SK-N-SH (cell line): ENCODE measurements at regions not wholly inside any gene's neighbourhood (a gene's known extent, or its start where the extent isn't known, plus 50 kb on each side); places are given as distances from the start of the nearest gene placed in this dataset.

Experiments
- CTCF ChIA-PET: fragments of 300-600, 350-600 bp; formaldehyde crosslinking; extraction: SDS; loops from one replicate; lab custom pipeline; 2021; lab: Yijun Ruan, JAX
- POLR2A ChIA-PET: fragments of 350-600 bp; sonication (Branson Sonifier 250); formaldehyde crosslinking; extraction: SDS; loops from one replicate; lab custom pipeline; 2020; ENCODE audit warnings: antibody characterized with exemption, inconsistent platforms; lab: Yijun Ruan, JAX
- DNase-seq: peaks from one replicate; pipeline ENCODE4 v3.0.0; 2012
- H2AFZ ChIP-seq: fragments of 200-600 bp; sonication (generic); 2 replicates; pipeline ENCODE4 v1.8.1; 2016; ENCODE audit warnings: antibody characterized with exemption, mild to moderate bottlenecking, low read depth
- H3F3A ChIP-seq: fragments of 200-600 bp; sonication (generic); replicated peaks from 2 replicates; pipeline ENCODE3; 2016; ENCODE audit warnings: antibody characterized with exemption, mild to moderate bottlenecking; ENCODE audit not compliant: insufficient read depth
- H3K27ac ChIP-seq, 2 experiments: fragments of 200-500 bp in 1 of 2; fragments of 200-600 bp in 1 of 2; sonication (Bioruptor generic) in 1 of 2; sonication (generic), shearing (Covaris generic) in 1 of 2; 2 replicates each; pipeline versions ENCODE4 v1.5.1 to v1.6.1; 2014 to 2016; ENCODE audit warnings: low read depth in 2 of 2, inconsistent platforms in 1 of 2, low read length in 1 of 2, mild to moderate bottlenecking in 1 of 2, mixed read lengths in 1 of 2
- H3K27me3 ChIP-seq: fragments of 200-600 bp; sonication (generic), shearing (Covaris generic); 2 replicates; pipeline ENCODE4 v1.6.1; 2016; ENCODE audit warnings: mixed run types; ENCODE audit not compliant: insufficient read depth
- H3K36me3 ChIP-seq, 2 experiments: fragments of 200-500 bp in 1 of 2; fragments of 200-600 bp in 1 of 2; sonication (Bioruptor generic) in 1 of 2; sonication (generic) in 1 of 2; replicated peaks in 1 of 2; 2 replicates each; pipeline versions ENCODE3 to v1.5.1; 2014 to 2016; ENCODE audit warnings: low read length in 1 of 2, mild to moderate bottlenecking in 1 of 2; ENCODE audit not compliant: insufficient read depth in 2 of 2, control insufficient read depth in 1 of 2
- H3K4me1 ChIP-seq, 2 experiments: fragments of 200-500 bp in 1 of 2; fragments of 200-600 bp in 1 of 2; sonication (Bioruptor generic) in 1 of 2; sonication (generic), shearing (Covaris generic) in 1 of 2; 2 replicates each; pipeline versions ENCODE4 v1.5.1 to v1.6.1; 2014 to 2016; ENCODE audit warnings: low read depth in 1 of 2, low read length in 1 of 2, mixed run types in 1 of 2; ENCODE audit not compliant: insufficient read depth in 2 of 2, control insufficient read depth in 1 of 2
- H3K4me2 ChIP-seq: fragments of 200-600 bp; sonication (generic), shearing (Covaris generic); 2 replicates; pipeline ENCODE4 v1.6.1; 2017; ENCODE audit warnings: mixed run types
- H3K4me3 ChIP-seq, 2 experiments: fragments of 200-500 bp in 1 of 2; fragments of 200-600 bp in 1 of 2; sonication (Bioruptor generic) in 1 of 2; sonication (generic), shearing (Covaris generic) in 1 of 2; 2 replicates each; pipeline versions ENCODE4 v1.5.1 to v1.8.1; 2014 to 2016; ENCODE audit warnings: low read depth in 2 of 2, inconsistent platforms in 1 of 2, low read length in 1 of 2, mild to moderate bottlenecking in 1 of 2, mixed read lengths in 1 of 2, moderate library complexity in 1 of 2
- H3K79me2 ChIP-seq: fragments of 200-600 bp; sonication (generic); 2 replicates; pipeline ENCODE4 v1.8.1; 2017; ENCODE audit warnings: mild to moderate bottlenecking; ENCODE audit not compliant: insufficient read depth
- H3K9ac ChIP-seq: fragments of 200-600 bp; sonication (generic); 2 replicates; pipeline ENCODE4 v1.6.1; 2017; ENCODE audit warnings: mixed run types
- H3K9me2 ChIP-seq: fragments of 200-600 bp; sonication (generic); 2 replicates; pipeline ENCODE4 v1.6.1; 2017; ENCODE audit warnings: mixed run types
- H3K9me3 ChIP-seq: fragments of 200-600 bp; sonication (generic); 2 replicates; pipeline ENCODE4 v1.6.1; 2017; ENCODE audit warnings: mixed run types, mild to moderate bottlenecking, moderate library complexity
- H4K20me1 ChIP-seq: fragments of 200-600 bp; sonication (generic); 2 replicates; pipeline ENCODE4 v1.6.1; 2017; ENCODE audit warnings: mild to moderate bottlenecking, mixed run types; ENCODE audit not compliant: insufficient read depth
- CTCF ChIP-seq: fragments of 200-600 bp; sonication (generic); IDR thresholded peaks from 2 replicates; pipeline ENCODE4 v1.6.1; 2017; ENCODE audit warnings: antibody characterized with exemption, mild to moderate bottlenecking, moderate library complexity
- ELF1 ChIP-seq: IDR thresholded peaks from 2 replicates; pipeline ENCODE4 v1.4.0; 2012
- FOXJ3 ChIP-seq: sonication (generic); formaldehyde crosslinking; IDR thresholded peaks from 2 replicates; pipeline ENCODE4 v1.5.1; 2020; ENCODE audit warnings: mild to moderate bottlenecking, missing genetic modification reagents
- GABPA ChIP-seq: IDR thresholded peaks from 2 replicates; pipeline ENCODE4 v1.4.0; 2012; ENCODE audit warnings: low read depth, mild to moderate bottlenecking
- GATA2 ChIP-seq: sonication (generic); formaldehyde crosslinking; IDR thresholded peaks from 2 replicates; pipeline ENCODE4 v1.5.0; 2020; ENCODE audit warnings: mild to moderate bottlenecking, missing genetic modification reagents
- IRF3 ChIP-seq: fragments of 150-350 bp; IDR thresholded peaks from 2 replicates; pipeline ENCODE4 v1.6.1; 2016; ENCODE audit warnings: mild to moderate bottlenecking, low read depth, low read length
- JUND ChIP-seq: IDR thresholded peaks from 2 replicates; pipeline ENCODE4 v1.4.0; 2012
- MEF2A ChIP-seq: IDR thresholded peaks from 2 replicates; pipeline ENCODE4 v1.4.0; 2012; ENCODE audit warnings: low read depth, borderline replicate concordance
- NFIC ChIP-seq: IDR thresholded peaks from 2 replicates; pipeline ENCODE4 v1.4.0; 2012; ENCODE audit warnings: borderline replicate concordance
- PBX3 ChIP-seq: IDR thresholded peaks from 2 replicates; pipeline ENCODE4; 2012
- REST ChIP-seq: IDR thresholded peaks from 2 replicates; pipeline ENCODE4 v1.6.1; 2012; ENCODE audit warnings: mild to moderate bottlenecking, low read depth, low read length, moderate library complexity
- RFX5 ChIP-seq: IDR thresholded peaks from 2 replicates; pipeline ENCODE4 v1.6.1; 2012; ENCODE audit warnings: mild to moderate bottlenecking, improper control_type of control experiment, low read length
- SMC3 ChIP-seq: IDR thresholded peaks from 2 replicates; pipeline ENCODE4 v1.6.1; 2012; ENCODE audit warnings: low read depth, low read length, improper control_type of control experiment
- TAF1 ChIP-seq: IDR thresholded peaks from 2 replicates; pipeline ENCODE4 v1.6.1; 2012; ENCODE audit warnings: low read depth, mild to moderate bottlenecking, low read length, moderate library complexity, borderline replicate concordance
- TEAD4 ChIP-seq: IDR thresholded peaks from 2 replicates; pipeline ENCODE4 v1.4.0; 2012; ENCODE audit warnings: mild to moderate bottlenecking, borderline replicate concordance; ENCODE audit not compliant: insufficient read depth
- USF1 ChIP-seq: IDR thresholded peaks from 2 replicates; pipeline ENCODE4 v1.4.0; 2012; ENCODE audit warnings: low read depth, borderline replicate concordance
- YY1 ChIP-seq: IDR thresholded peaks from 2 replicates; pipeline ENCODE4 v1.4.0; 2012; ENCODE audit warnings: low read depth, mild to moderate bottlenecking
- ZBTB33 ChIP-seq: IDR thresholded peaks from 2 replicates; pipeline ENCODE4 v1.4.0; 2012; ENCODE audit warnings: low read depth, borderline replicate concordance
- WGBS: methylation state at CpG from one replicate; pipeline ENCODE4 v1.1.6; 2017; ENCODE audit warnings: low lambda C conversion rate; 5-methylcytosine and 5-hydroxymethylcytosine counted together

GRCh38 chr18:38790303-38790702, 1224.7 kb upstream of the CELF4 start:
- no peaks in the 10 kb centered on the region for H3K9me2 ChIP-seq
- H3K9ac ChIP-seq, result no peak overlapping the region
- H3K9me3 ChIP-seq, result peaks cover 6% of the 10 kb centered on the region; the same call in 1 of the 2 replicates
- POLR2A ChIA-PET, result no interaction called here
- no peak overlapping the region for H3K4me2 ChIP-seq
- H3K4me1 ChIP-seq, result no peaks in the 10 kb centered on the region
- H3K27ac ChIP-seq, result no peak overlapping the region
- no peak overlapping the region for H3K4me3 ChIP-seq
- 47% methylated on average over 1 of the region's 1 CpG for WGBS
- no peaks in the 10 kb centered on the region for H3F3A ChIP-seq
- H4K20me1 ChIP-seq, result no peaks in the 10 kb centered on the region
- H2AFZ ChIP-seq, result no peak overlapping the region
- TF ChIP-seq RFX5 (no peak), TEAD4 (no peak), GATA2 (no peak), ZBTB33 (no peak), IRF3 (no peak), USF1 (no peak), ELF1 (no peak), JUND (no peak), YY1 (no peak), SMC3 (no peak), TAF1 (no peak), GABPA (no peak), PBX3 (no peak), FOXJ3 (CRISPR knock-in tag) (no peak), REST (no peak), NFIC (no peak), CTCF (no peak), MEF2A (no peak)
- H3K36me3 ChIP-seq, result no peaks in the 10 kb centered on the region
- no peaks in the 10 kb centered on the region for H3K79me2 ChIP-seq
- CTCF ChIA-PET, result no interaction called here
- no peak for DNase-seq
- H3K27me3 ChIP-seq, result no peaks in the 10 kb centered on the region
